GM10266 (cell line): ENCODE measurements at regions not wholly inside any gene's neighbourhood (a gene's known extent, or its start where the extent isn't known, plus 50 kb on each side); places are given as distances from the start of the nearest gene placed in this dataset.
A peak's percentile ranks its signal among the peaks of the same experiment; 100 is the strongest.

Source experiments
- DNase-seq: peaks from one replicate; pipeline ENCODE4 v3.0.0; 2012; ENCODE audit errors: extremely low spot score
- TF ChIP-seq, protein P1 (sequence below): IDR thresholded peaks from 2 replicates; pipeline ENCODE4 v1.5.1; 2012; ENCODE audit warnings: mild to moderate bottlenecking, low read depth; ENCODE audit not compliant: control insufficient read depth, insufficient read depth; ENCODE audit errors: missing control alignments

DNA sequence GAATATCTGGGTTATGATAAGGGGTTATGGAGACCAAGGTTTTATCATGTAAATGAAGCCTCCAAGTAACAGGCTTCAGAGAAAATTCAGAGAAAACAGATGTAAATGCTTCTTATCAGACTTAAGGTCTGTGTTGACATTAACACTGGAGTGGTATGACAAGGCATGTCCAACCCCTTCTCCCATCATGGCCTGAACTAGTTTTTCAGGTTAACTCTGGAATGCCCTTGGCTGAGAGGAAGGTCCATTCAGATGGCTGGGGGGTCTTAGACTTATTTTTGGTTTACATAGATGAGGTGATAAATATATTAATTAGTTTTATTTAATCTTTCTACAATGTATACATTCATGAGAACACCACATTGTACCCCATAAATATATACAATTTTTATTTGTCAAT is 399.6 kb downstream of the TBX15 start:
- TF ChIP-seq, protein P1, sequence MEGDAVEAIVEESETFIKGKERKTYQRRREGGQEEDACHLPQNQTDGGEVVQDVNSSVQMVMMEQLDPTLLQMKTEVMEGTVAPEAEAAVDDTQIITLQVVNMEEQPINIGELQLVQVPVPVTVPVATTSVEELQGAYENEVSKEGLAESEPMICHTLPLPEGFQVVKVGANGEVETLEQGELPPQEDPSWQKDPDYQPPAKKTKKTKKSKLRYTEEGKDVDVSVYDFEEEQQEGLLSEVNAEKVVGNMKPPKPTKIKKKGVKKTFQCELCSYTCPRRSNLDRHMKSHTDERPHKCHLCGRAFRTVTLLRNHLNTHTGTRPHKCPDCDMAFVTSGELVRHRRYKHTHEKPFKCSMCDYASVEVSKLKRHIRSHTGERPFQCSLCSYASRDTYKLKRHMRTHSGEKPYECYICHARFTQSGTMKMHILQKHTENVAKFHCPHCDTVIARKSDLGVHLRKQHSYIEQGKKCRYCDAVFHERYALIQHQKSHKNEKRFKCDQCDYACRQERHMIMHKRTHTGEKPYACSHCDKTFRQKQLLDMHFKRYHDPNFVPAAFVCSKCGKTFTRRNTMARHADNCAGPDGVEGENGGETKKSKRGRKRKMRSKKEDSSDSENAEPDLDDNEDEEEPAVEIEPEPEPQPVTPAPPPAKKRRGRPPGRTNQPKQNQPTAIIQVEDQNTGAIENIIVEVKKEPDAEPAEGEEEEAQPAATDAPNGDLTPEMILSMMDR, result no peak
- DNase-seq, result no peak

DNA sequence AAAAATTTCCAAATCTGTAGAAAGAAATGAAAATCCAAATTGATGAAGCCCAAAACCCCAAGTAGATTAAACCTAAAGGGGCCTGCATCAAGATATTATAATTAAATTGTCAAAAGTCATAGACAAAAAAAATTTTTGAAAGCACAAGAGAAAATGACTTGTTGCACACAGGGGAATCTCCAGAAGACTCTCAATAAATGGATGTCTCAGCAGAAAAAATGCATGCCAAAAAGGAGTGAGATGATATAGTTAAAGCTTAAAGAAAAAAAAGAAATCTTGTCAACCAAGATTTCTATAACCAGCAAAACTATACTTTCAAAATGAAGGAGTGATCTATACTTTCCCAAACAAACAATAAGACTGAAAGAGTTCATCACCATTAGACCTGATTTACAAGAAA is 393.2 kb upstream of the SPAG17 start:
- TF ChIP-seq, protein P1, result no peak
- no peak for DNase-seq

DNA sequence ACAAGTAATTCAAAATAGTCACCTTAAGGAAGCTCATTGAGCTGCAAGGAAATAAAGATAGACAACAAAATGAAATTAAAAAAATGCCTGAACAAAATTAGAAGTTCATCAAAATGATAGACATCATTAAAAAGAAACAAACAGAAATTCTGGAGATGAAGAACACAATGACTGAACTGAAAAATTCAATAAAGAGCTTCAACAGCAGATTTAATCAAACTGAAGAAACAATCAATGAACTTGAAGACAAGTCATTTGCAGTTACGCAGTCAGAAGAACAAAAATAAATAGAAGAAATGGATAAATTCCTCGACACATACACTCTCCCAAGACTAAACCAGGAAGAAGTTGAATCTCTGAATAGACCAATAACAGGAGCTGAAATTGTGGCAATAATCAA is 390.0 kb upstream of the SPAG17 start:
- TF ChIP-seq, protein P1, result no peak

DNA sequence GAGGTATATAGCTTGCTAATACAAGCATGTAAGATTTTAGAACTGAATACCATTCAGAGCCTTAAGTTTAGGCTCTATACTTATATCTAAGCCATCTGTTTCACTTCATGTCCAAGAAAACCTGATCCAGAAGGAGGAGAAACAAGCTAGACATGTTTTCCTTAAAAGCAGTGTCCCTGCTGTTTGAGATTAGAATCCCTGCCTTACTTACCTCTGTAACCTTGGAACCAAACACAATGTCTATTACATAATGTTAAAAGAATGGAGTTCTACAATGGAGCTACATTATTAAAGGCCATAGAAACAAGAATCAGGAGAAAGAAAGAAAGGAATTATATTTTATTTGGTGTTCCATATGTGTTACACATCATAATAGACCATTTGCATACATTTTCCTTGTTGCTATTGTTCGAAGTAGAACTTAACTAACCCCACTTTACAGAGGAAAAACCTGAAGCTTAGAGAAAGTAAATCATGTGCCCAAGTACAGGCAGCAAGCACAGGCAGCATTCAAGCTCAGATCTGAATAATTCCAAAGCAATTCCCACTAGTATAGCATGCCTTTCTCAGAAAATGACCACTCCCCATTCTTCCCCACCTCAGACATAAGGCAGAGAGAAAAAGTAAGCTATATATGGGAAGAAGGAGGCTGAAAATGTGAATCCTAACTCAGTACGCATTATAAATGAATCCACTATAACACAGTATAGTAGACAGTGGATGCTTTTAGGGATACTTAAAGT is 380.1 kb upstream of the SPAG17 start:
- TF ChIP-seq, protein P1, result no peak
- no peak for DNase-seq

More for the DNA sequence above, 390.0 kb upstream of the SPAG17 start:
- no peak for DNase-seq

- peak; percentile 15 for DNase-seq
- TF ChIP-seq, protein P1, result no peak
These were observed 379.2 kb upstream of the SPAG17 start for GRCh38 chr1:118563981-118564951.

GRCh38 chr1:118558933-118559332 is 373.9 kb upstream of the SPAG17 start:
- TF ChIP-seq, protein P1, result no peak
- no peak for DNase-seq
